ENCODE measurements at regions not wholly inside any gene's neighbourhood (a gene's known extent, or its start where the extent isn't known, plus 50 kb on each side); places are given as distances from the start of the nearest gene placed in this dataset.
"Not testable (repeated sequence)": the region's sequence is repeated elsewhere in the genome, so short reads cannot be mapped to it uniquely, and the experiment has no call there.

- Histone ChIP-seq H3K4me3 (ENCODE audit: low read depth in 1 of 2, low read length in 2 of 2) (no peak overlapping the region), H3K36me3 (ENCODE audit: insufficient read depth, low read length) (no peaks in the 10 kb centered on the region), H3K27me3 (ENCODE audit: insufficient read depth, low read length, poor library complexity) (peaks cover 11% of the 10 kb centered on the region), H3K4me2 (ENCODE audit: insufficient read depth, low read length) (no peak overlapping the region), H2AFZ (ENCODE audit: low read depth, low read length) (no peak overlapping the region), H3K27ac (ENCODE audit: low read length) (no peak overlapping the region), H3K9ac (ENCODE audit: low read depth, low read length) (no peak overlapping the region), H4K20me1 (ENCODE audit: insufficient read depth, low read length) (no peaks in the 10 kb centered on the region), H3K9me3 (ENCODE audit: insufficient read depth, low read length, severe bottlenecking) (no peaks in the 10 kb centered on the region), H3K4me1 (ENCODE audit: insufficient read depth, low read length) (no peaks in the 10 kb centered on the region), H3K79me2 (ENCODE audit: insufficient read depth, low read length) (no peaks in the 10 kb centered on the region)
- no peak for TF ChIP-seq EZH2 (IDR thresholded peaks at IDR 0.05; ENCODE audit: borderline replicate concordance, low read depth, low read length, severe bottlenecking)
- no peak for TF ChIP-seq CTCF (IDR thresholded peaks at IDR 0.05; ENCODE audit: borderline replicate concordance, extremely low read depth, low read length, poor library complexity, severe bottlenecking)
- DNase-seq (no peak), ATAC-seq (ENCODE audit: insufficient read depth, low read depth) (no peak)
Measured at GRCh38 chr14:104419865-104420505, 159.6 kb upstream of the C14orf180 start.

DNA sequence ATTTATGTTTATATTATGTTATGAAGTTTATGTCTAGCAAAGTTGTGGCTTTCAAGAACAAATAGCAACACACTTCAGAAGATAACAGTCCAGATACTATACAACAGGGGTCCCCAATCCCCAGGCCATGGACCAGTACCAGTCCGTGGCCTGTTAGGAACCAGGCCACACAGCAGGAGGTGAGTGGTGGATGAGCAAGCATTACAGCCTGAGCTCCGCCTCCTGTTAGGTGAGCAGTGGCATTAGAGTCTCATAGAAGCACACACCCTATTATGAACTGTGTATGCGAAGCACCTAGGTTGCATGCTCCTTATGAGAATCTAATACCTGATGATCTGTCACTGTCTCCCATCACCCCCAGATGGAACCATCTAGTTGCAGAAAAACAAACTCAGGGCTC lies 159.0 kb upstream of the C14orf180 start:
- not testable (repeated sequence) for H3K9ac ChIP-seq (ENCODE audit: low read depth, low read length); H3K4me1 ChIP-seq (ENCODE audit: insufficient read depth, low read length); H3K4me3 ChIP-seq (ENCODE audit: low read depth in 1 of 2, low read length in 2 of 2); H3K9me3 ChIP-seq (ENCODE audit: insufficient read depth, low read length, severe bottlenecking); H3K36me3 ChIP-seq (ENCODE audit: insufficient read depth, low read length); H2AFZ ChIP-seq (ENCODE audit: low read depth, low read length); H3K27ac ChIP-seq (ENCODE audit: low read length); H3K79me2 ChIP-seq (ENCODE audit: insufficient read depth, low read length); DNase-seq; ATAC-seq (ENCODE audit: insufficient read depth, low read depth); H4K20me1 ChIP-seq (ENCODE audit: insufficient read depth, low read length); H3K4me2 ChIP-seq (ENCODE audit: insufficient read depth, low read length)
- H3K27me3 ChIP-seq (ENCODE audit: insufficient read depth, low read length, poor library complexity), result peaks cover 11% of the 10 kb centered on the region

DNA sequence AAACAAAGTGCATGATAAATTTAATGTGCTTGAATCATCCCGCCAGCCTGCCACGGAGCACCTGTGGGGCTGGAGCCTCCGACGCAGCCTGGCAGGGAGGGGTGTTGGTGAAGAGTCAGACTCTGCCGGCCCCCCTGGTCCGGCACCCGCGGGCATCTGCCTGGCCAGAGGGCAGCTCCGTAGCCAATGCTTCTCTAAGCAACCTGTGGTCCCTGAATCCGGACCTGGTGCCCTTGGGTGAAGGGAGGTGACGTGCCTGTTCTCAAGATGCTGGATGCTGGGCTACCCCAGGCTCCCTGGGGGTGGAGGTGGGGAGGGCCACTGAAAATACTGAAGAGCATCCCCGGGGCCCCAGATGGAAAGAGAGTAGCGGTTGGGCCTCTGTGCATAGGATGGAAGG lies 158.6 kb upstream of the C14orf180 start:
- ATAC-seq (ENCODE audit: insufficient read depth, low read depth), result no peak
- TF ChIP-seq CTCF (IDR thresholded peaks at IDR 0.05; ENCODE audit: borderline replicate concordance, extremely low read depth, low read length, poor library complexity, severe bottlenecking), result no peak
- no peak for TF ChIP-seq EZH2 (IDR thresholded peaks at IDR 0.05; ENCODE audit: borderline replicate concordance, low read depth, low read length, severe bottlenecking)
- Histone ChIP-seq H3K36me3 (ENCODE audit: insufficient read depth, low read length) (no peaks in the 10 kb centered on the region), H3K9ac (ENCODE audit: low read depth, low read length) (no peak overlapping the region), H3K9me3 (ENCODE audit: insufficient read depth, low read length, severe bottlenecking) (no peaks in the 10 kb centered on the region), H3K79me2 (ENCODE audit: insufficient read depth, low read length) (no peaks in the 10 kb centered on the region), H3K27ac (ENCODE audit: low read length) (no peak overlapping the region), H2AFZ (ENCODE audit: low read depth, low read length) (no peak overlapping the region), H4K20me1 (ENCODE audit: insufficient read depth, low read length) (no peaks in the 10 kb centered on the region; the same call in 1 of the 2 replicates), H3K4me1 (ENCODE audit: insufficient read depth, low read length) (no peaks in the 10 kb centered on the region), H3K4me3 (ENCODE audit: low read depth in 1 of 2, low read length in 2 of 2) (no peak overlapping the region), H3K4me2 (ENCODE audit: insufficient read depth, low read length) (no peak overlapping the region), H3K27me3 (ENCODE audit: insufficient read depth, low read length, poor library complexity) (peaks cover 11% of the 10 kb centered on the region)
- no peak for DNase-seq

- no peak overlapping the region for H3K9ac ChIP-seq (ENCODE audit: low read depth, low read length)
- no peaks in the 10 kb centered on the region for H3K36me3 ChIP-seq (ENCODE audit: insufficient read depth, low read length)
- H4K20me1 ChIP-seq (ENCODE audit: insufficient read depth, low read length), result no peaks in the 10 kb centered on the region; the same call in 1 of the 2 replicates
- H3K4me2 ChIP-seq (ENCODE audit: insufficient read depth, low read length), result no peak overlapping the region
- no peak overlapping the region for H3K4me3 ChIP-seq (ENCODE audit: low read depth in 1 of 2, low read length in 2 of 2)
- no peak overlapping the region for H3K27ac ChIP-seq (ENCODE audit: low read length)
- no peaks in the 10 kb centered on the region for H3K4me1 ChIP-seq (ENCODE audit: insufficient read depth, low read length)
- H3K9me3 ChIP-seq (ENCODE audit: insufficient read depth, low read length, severe bottlenecking), result no peaks in the 10 kb centered on the region
- TF ChIP-seq CTCF (IDR thresholded peaks at IDR 0.05; ENCODE audit: borderline replicate concordance, extremely low read depth, low read length, poor library complexity, severe bottlenecking) (no peak), EZH2 (IDR thresholded peaks at IDR 0.05; ENCODE audit: borderline replicate concordance, low read depth, low read length, severe bottlenecking) (no peak)
- H3K79me2 ChIP-seq (ENCODE audit: insufficient read depth, low read length), result no peaks in the 10 kb centered on the region
- DNase-seq (no peak), ATAC-seq (ENCODE audit: insufficient read depth, low read depth) (no peak)
- peaks cover 11% of the 10 kb centered on the region for H3K27me3 ChIP-seq (ENCODE audit: insufficient read depth, low read length, poor library complexity)
- no peak overlapping the region for H2AFZ ChIP-seq (ENCODE audit: low read depth, low read length)
Measured at GRCh38 chr14:104421401-104421821, 158.2 kb upstream of the C14orf180 start.
